Inflammatory macrophage treated with lipopolysaccharide for 4 hours (primary cell): ENCODE measurements at regions not wholly inside any gene's neighbourhood (a gene's known extent, or its start where the extent isn't known, plus 50 kb on each side); places are given as distances from the start of the nearest gene placed in this dataset.
A peak's percentile ranks its signal among the peaks of the same experiment; 100 is the strongest.

ENCODE experiments used
- DNase-seq: peaks from one replicate; pipeline ENCODE4 v3.0.0-alpha.2; 2020

- DNase-seq, result no peak
Observed at GRCh38 chr2:102968375-102968774, 206.5 kb downstream of the TMEM182 start.

- no peak for DNase-seq
Observed at GRCh38 chr2:102971701-102972100, 209.9 kb downstream of the TMEM182 start.

- peak; percentile 5 for DNase-seq
Observed at GRCh38 chr2:102975996-102976975, 214.5 kb downstream of the TMEM182 start.

GRCh38 chr2:102977426-102978090 is 215.7 kb downstream of the TMEM182 start:
- DNase-seq, result no peak

GRCh38 chr2:102978091-102978490 is 216.3 kb downstream of the TMEM182 start:
- no peak for DNase-seq

GRCh38 chr2:102979429-102979828 is 217.6 kb downstream of the TMEM182 start:
- DNase-seq, result no peak

GRCh38 chr2:102983786-102984185 is 222.0 kb downstream of the TMEM182 start:
- no peak for DNase-seq

GRCh38 chr2:102986826-102987490 is 225.1 kb downstream of the TMEM182 start:
- no peak for DNase-seq

GRCh38 chr2:102992607-102993006 is 230.8 kb downstream of the TMEM182 start:
- DNase-seq, result no peak

- no peak for DNase-seq
Observed at GRCh38 chr2:102999958-103000357, 238.1 kb downstream of the TMEM182 start.

- DNase-seq, result no peak
Observed at GRCh38 chr2:103002954-103003353, 241.1 kb downstream of the TMEM182 start.

GRCh38 chr2:103003750-103004260 is 242.0 kb downstream of the TMEM182 start:
- DNase-seq, result no peak

- no peak for DNase-seq
Observed at GRCh38 chr2:103004426-103004942, 242.7 kb downstream of the TMEM182 start.

GRCh38 chr2:103005393-103005792 is 243.6 kb downstream of the TMEM182 start:
- DNase-seq, result no peak

GRCh38 chr2:103007086-103007485 is 245.3 kb downstream of the TMEM182 start:
- DNase-seq, result no peak

- no peak for DNase-seq
Observed at GRCh38 chr2:103008586-103008985, 246.8 kb downstream of the TMEM182 start.

- no peak for DNase-seq
Observed at GRCh38 chr2:103009871-103010270, 248.0 kb downstream of the TMEM182 start.

- DNase-seq, result no peak
Observed at GRCh38 chr2:103010306-103010705, 248.5 kb downstream of the TMEM182 start.

- DNase-seq, result no peak
Observed at GRCh38 chr2:103010751-103011150, 248.9 kb downstream of the TMEM182 start.

- DNase-seq, result no peak
Observed at GRCh38 chr2:103012590-103012989, 250.8 kb downstream of the TMEM182 start.

GRCh38 chr2:103025056-103025455 is 263.2 kb downstream of the TMEM182 start:
- DNase-seq, result no peak

GRCh38 chr2:103028181-103028580 is 266.4 kb downstream of the TMEM182 start:
- DNase-seq, result no peak
